ENCODE measurements at regions not wholly inside any gene's neighbourhood (a gene's known extent, or its start where the extent isn't known, plus 50 kb on each side); places are given as distances from the start of the nearest gene placed in this dataset.

DNA sequence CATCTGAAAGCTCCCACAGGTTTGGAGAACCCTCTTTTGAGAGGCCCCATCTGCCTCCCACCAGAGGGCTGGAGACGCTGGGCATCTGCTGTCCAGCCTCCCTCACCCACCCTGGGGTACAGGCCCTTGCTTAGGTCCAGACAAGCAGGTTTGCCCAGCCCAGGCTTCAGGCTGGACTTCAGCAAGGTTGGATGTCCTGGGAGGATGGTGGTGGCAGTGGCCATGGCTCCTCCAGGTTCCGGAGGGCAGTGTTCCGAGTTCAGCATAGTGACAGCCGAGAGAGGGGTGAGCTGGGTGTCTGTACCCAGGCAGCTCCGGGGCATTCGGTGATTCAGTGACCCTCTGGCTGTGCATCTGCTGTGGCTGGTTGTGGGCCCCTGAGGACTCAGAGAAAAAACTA lies 58.2 kb upstream of the HDAC4 start:
- TF ChIP-seq, protein P1, sequence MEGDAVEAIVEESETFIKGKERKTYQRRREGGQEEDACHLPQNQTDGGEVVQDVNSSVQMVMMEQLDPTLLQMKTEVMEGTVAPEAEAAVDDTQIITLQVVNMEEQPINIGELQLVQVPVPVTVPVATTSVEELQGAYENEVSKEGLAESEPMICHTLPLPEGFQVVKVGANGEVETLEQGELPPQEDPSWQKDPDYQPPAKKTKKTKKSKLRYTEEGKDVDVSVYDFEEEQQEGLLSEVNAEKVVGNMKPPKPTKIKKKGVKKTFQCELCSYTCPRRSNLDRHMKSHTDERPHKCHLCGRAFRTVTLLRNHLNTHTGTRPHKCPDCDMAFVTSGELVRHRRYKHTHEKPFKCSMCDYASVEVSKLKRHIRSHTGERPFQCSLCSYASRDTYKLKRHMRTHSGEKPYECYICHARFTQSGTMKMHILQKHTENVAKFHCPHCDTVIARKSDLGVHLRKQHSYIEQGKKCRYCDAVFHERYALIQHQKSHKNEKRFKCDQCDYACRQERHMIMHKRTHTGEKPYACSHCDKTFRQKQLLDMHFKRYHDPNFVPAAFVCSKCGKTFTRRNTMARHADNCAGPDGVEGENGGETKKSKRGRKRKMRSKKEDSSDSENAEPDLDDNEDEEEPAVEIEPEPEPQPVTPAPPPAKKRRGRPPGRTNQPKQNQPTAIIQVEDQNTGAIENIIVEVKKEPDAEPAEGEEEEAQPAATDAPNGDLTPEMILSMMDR (IDR thresholded peaks at IDR 0.05) = no peak
- H3K27me3 Mint-ChIP-seq (ENCODE audit: low read depth) = peaks cover 28% of the 10 kb centered on the region
- DNase-seq (ENCODE audit: low spot score) = no peak
- H3K4me3 Mint-ChIP-seq (ENCODE audit: unreplicated experiment) = no peak overlapping the region
- H3K36me3 Mint-ChIP-seq (ENCODE audit: low read depth) = no peaks in the 10 kb centered on the region
- peaks cover 12% of the 10 kb centered on the region for H3K4me1 Mint-ChIP-seq (ENCODE audit: low read depth)
- peaks cover 8% of the 10 kb centered on the region for H3K9me3 Mint-ChIP-seq (ENCODE audit: low read depth)
- H3K27ac Mint-ChIP-seq (ENCODE audit: unreplicated experiment) = no peak overlapping the region

DNA sequence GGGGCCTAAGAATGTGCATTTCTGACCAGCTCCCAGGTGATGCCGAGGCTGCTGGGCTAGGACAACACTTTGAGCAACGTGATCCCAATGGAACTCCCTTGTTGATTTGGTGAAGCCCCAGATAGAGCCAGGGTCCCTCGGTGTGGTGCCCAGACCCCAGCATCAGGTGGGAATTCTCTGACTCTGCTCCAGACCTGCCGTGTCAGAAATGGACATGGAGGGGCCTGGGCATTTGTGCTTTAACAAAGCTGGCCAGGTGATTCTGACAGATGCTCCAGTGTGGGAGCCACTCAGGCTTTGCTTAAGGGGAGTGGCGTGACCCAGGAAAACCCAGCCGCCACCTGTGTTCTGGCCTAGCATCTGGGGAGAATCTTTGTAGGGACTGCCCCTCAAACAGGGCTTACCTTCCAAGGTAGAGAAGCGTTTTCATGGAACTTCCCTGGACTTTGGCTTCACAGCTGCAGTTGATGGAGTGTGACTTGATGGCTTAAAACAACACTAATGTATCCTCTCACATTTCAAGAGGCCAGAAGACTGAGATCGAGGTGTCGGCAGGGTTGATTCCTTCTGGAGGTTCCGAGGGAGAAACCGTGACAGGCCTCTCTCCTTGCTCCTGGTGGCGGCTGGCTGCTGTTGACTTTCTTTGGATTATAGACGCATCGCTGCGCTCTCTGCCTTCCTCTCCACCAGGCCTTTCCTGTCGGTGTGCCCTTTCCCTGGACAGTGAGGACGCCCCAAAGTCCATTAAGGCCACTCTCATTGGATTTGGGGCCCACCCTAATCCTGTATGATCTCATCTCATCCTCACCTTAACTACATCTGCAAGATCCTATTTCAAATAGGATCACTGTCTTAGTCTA lies 57.0 kb upstream of the HDAC4 start:
- peaks cover 28% of the 10 kb centered on the region for H3K27me3 Mint-ChIP-seq (ENCODE audit: low read depth)
- no peak overlapping the region for H3K4me3 Mint-ChIP-seq (ENCODE audit: unreplicated experiment)
- H3K4me1 Mint-ChIP-seq (ENCODE audit: low read depth) = peaks cover 7% of the 10 kb centered on the region
- peaks cover 16% of the 10 kb centered on the region for H3K9me3 Mint-ChIP-seq (ENCODE audit: low read depth)
- TF ChIP-seq, protein P1 (IDR thresholded peaks at IDR 0.05) = no peak
- H3K36me3 Mint-ChIP-seq (ENCODE audit: low read depth) = peaks cover 1% of the 10 kb centered on the region
- no peak overlapping the region for H3K27ac Mint-ChIP-seq (ENCODE audit: unreplicated experiment)
- DNase-seq (ENCODE audit: low spot score) = no peak

DNA sequence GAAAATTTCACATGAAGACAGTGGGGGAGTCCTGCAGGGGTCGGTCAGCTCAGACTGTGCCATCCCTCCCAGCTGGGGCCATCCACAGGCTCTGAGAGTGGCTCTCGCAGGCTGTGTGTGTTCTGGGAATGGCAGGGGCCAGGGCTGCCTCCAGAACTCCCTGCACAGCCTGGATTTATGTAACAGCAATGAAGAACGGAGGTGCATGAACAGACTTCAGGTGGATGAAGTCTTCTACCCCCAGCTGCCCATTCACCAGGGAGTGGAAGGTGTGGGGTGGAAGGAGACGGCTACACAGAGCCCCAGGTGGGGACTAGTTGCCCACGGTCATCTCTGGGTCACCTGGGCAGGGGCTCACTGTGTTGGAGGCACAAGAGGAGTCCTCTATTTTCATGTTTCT lies 56.1 kb upstream of the HDAC4 start:
- Mint-ChIP-seq H3K4me3 (ENCODE audit: unreplicated experiment) (no peak overlapping the region), H3K4me1 (ENCODE audit: low read depth) (peaks cover 7% of the 10 kb centered on the region), H3K27ac (ENCODE audit: unreplicated experiment) (no peak overlapping the region), H3K27me3 (ENCODE audit: low read depth) (peaks cover 28% of the 10 kb centered on the region), H3K36me3 (ENCODE audit: low read depth) (peaks cover 2% of the 10 kb centered on the region), H3K9me3 (ENCODE audit: low read depth) (peaks cover 23% of the 10 kb centered on the region)
- DNase-seq (ENCODE audit: low spot score) = no peak
- TF ChIP-seq, protein P1 (IDR thresholded peaks at IDR 0.05) = no peak

DNA sequence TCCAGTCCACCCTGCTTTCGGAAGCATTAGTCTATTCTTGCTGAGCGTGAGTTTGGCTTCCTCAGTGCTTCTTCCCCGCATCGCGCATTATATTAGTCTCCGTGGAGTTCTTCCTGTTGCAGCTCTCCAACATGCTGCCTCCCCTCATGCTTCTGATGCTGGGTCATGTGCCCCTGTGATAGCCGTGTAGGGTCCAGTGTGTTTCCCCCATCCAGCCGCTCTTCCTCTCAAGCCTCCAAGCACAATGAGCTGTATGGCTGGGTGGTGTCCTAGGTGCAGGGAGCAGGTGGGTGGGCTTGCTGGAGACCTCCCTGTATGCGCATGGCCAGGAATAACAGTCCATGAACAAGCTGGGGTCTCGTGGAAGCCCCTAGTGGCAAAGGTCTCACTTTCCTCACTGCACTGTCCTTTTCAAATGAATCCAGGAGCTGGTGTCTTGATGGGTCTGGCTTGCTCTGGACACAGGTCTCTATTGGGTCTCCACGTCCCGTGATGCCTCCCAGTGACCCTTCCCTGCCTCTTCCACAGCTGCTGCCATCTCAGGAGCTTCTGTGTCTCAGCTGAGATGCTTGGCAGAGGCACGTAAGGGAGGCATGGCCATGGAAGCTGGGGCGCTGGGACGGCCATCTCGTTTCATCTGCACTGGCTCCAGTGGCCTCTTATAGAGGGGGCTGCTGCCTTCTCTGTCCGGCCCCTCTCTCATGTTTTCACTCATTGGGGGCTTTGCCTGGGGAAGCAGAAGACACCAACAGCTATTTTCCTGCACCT lies 54.8 kb upstream of the HDAC4 start:
- no peak overlapping the region for H3K4me3 Mint-ChIP-seq (ENCODE audit: unreplicated experiment)
- no peak overlapping the region for H3K27ac Mint-ChIP-seq (ENCODE audit: unreplicated experiment)
- H3K9me3 Mint-ChIP-seq (ENCODE audit: low read depth) = peaks cover 33% of the 10 kb centered on the region
- peaks cover 31% of the 10 kb centered on the region for H3K27me3 Mint-ChIP-seq (ENCODE audit: low read depth)
- peaks cover 6% of the 10 kb centered on the region for H3K36me3 Mint-ChIP-seq (ENCODE audit: low read depth)
- TF ChIP-seq, protein P1 (IDR thresholded peaks at IDR 0.05) = no peak
- H3K4me1 Mint-ChIP-seq (ENCODE audit: low read depth) = no peaks in the 10 kb centered on the region
- no peak for DNase-seq (ENCODE audit: low spot score)

DNA sequence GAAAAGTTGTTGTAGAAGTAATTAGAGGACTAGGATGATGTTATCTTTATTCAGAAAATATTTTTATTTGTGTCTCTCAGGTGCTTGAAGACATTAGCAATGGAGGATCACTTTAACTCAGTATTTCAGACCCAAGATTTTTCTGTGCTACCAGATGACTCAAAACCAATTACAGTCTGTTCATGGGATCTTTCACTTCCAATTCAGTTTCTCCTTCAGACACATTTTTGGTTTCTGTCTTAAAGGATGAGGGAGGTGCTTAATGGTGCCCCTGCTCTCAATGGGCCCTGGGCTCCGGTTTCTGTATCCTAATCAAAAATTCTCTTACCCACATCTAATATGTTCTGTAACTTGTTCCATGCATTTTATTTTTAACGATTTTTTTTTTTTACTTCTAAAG lies 53.7 kb upstream of the HDAC4 start:
- H3K36me3 Mint-ChIP-seq (ENCODE audit: low read depth) = peaks cover 6% of the 10 kb centered on the region
- H3K27me3 Mint-ChIP-seq (ENCODE audit: low read depth) = peaks cover 31% of the 10 kb centered on the region
- DNase-seq (ENCODE audit: low spot score) = no peak
- TF ChIP-seq, protein P1 (IDR thresholded peaks at IDR 0.05) = no peak
- peaks cover 33% of the 10 kb centered on the region for H3K9me3 Mint-ChIP-seq (ENCODE audit: low read depth)
- H3K27ac Mint-ChIP-seq (ENCODE audit: unreplicated experiment) = no peak overlapping the region
- no peak overlapping the region for H3K4me3 Mint-ChIP-seq (ENCODE audit: unreplicated experiment)
- H3K4me1 Mint-ChIP-seq (ENCODE audit: low read depth) = no peaks in the 10 kb centered on the region

Measured in chondrocyte (in vitro differentiated cells).